Astrocyte of the cerebellum (primary cell): ENCODE measurements at regions not wholly inside any gene's neighbourhood (a gene's known extent, or its start where the extent isn't known, plus 50 kb on each side); places are given as distances from the start of the nearest gene placed in this dataset.

Experiments
- DNase-seq: peaks from one replicate; pipeline ENCODE4 v3.0.0-alpha.2; 2011; ENCODE audit warnings: low read depth
- H3K4me3 ChIP-seq: 2 replicates; pipeline ENCODE4 v1.5.1; 2011; ENCODE audit warnings: mild to moderate bottlenecking, low read depth, low read length, moderate library complexity
- in situ Hi-C: cut with HindIII; loops from 2 replicates; pipeline ENCODE4 v1.10.0; 2017; ENCODE audit warnings: low sequenced_read_pairs
- TF ChIP-seq, protein P1 (sequence below): IDR thresholded peaks from 2 replicates; pipeline ENCODE4 v1.5.1; 2012; ENCODE audit warnings: low read length, low read depth, moderate library complexity, mild to moderate bottlenecking; ENCODE audit errors: missing control alignments

DNA sequence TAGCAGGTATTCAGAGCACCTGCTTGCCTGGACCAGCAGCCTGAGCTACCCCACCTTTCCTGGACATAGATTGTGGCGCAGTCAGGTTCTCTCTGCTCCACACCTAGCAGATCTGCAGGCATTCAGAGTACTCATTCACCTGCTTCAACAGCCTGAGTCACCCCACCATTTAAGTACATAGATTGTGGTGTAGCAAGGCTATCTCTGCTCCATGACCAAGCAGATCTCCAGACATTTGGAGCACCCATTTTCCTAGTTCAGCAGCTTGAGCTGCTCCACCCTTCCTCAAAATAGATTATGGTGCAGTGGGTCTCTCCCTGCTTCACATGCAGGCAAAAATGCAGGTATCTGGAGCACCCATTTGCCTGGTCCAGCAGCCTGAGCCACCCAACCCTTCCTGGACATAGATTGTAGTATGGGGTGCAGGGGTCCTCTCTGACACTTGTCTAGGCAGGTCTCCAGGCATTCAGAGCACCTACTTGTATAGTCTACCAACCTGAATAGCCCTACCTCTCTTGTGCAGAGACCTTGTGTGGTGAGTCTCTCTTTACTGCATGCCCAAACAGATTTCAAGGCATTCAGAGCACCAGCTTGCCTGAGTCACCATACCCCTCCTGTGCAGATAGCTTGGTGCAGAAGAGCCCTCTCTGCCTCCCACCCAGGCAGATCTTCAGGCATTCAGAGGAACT, 466.0 kb upstream of the THBS1 start:
- in situ Hi-C loops, result no loop called here
- no peak for DNase-seq
- TF ChIP-seq, protein P1, sequence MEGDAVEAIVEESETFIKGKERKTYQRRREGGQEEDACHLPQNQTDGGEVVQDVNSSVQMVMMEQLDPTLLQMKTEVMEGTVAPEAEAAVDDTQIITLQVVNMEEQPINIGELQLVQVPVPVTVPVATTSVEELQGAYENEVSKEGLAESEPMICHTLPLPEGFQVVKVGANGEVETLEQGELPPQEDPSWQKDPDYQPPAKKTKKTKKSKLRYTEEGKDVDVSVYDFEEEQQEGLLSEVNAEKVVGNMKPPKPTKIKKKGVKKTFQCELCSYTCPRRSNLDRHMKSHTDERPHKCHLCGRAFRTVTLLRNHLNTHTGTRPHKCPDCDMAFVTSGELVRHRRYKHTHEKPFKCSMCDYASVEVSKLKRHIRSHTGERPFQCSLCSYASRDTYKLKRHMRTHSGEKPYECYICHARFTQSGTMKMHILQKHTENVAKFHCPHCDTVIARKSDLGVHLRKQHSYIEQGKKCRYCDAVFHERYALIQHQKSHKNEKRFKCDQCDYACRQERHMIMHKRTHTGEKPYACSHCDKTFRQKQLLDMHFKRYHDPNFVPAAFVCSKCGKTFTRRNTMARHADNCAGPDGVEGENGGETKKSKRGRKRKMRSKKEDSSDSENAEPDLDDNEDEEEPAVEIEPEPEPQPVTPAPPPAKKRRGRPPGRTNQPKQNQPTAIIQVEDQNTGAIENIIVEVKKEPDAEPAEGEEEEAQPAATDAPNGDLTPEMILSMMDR, result no peak
- H3K4me3 ChIP-seq, result no peak overlapping the region

- in situ Hi-C loops, result no loop called here
- DNase-seq, result no peak
- TF ChIP-seq, protein P1, result no peak
- H3K4me3 ChIP-seq, result no peak overlapping the region
These were observed 465.4 kb upstream of the THBS1 start for GRCh38 chr15:39115379-39116057.

DNA sequence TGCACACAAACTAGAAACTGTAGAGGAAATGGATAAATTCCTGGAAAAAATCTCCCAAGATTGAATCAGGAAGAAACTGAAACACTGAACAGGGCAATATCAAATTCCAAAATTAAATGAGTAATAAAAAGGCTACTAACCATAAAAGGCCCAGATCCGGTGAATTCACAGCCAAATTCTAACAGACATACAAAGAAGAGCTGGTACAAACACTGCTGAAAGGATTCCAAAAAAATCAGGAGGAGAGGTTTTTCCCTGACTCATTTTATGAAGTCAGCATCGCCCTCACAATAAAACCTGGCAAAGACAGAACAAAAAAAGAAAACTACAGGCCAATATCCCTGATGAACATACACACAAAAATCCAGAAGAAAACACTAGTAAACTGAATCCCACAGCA, 462.4 kb upstream of the THBS1 start:
- peak; percentile 89 for DNase-seq

DNA sequence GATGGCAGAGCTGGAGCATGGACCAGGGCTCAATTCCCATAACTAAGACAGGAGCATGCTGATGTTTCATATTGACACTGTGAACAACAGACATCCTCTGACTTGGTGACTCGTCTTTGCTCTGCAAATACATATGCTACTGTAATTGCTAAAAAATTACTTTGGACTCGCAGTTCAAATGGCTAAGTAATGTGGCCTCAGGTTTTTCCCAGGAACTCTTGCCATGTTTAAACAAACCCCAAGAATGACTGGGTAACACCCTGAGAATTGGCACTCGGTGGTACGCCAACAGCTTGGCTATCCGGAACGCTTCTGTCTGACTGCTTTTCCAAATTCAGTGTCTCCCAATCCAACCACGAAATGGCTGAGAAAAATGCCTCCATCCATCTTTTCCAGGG, 456.7 kb upstream of the THBS1 start:
- no peak overlapping the region for H3K4me3 ChIP-seq
- in situ Hi-C loops, result no loop called here
- no peak for DNase-seq
- TF ChIP-seq, protein P1, result no peak

More for the DNA sequence above, 462.4 kb upstream of the THBS1 start:
- in situ Hi-C loops, result no loop called here
- TF ChIP-seq, protein P1, result no peak
- H3K4me3 ChIP-seq, result no peak overlapping the region

- in situ Hi-C loops, result no loop called here
- DNase-seq, result no peak
These were observed 456.2 kb upstream of the THBS1 start for GRCh38 chr15:39124553-39125171.

GRCh38 chr15:39125226-39125625, 455.7 kb upstream of the THBS1 start:
- in situ Hi-C loops, result no loop called here
- TF ChIP-seq, protein P1, result no peak
- H3K4me3 ChIP-seq, result no peak overlapping the region
- no peak for DNase-seq

More at GRCh38 chr15:39124553-39125171, 456.2 kb upstream of the THBS1 start:
- H3K4me3 ChIP-seq, result no peak overlapping the region
- TF ChIP-seq, protein P1, result no peak
